ENCODE measurements at regions not wholly inside any gene's neighbourhood (a gene's known extent, or its start where the extent isn't known, plus 50 kb on each side); places are given as distances from the start of the nearest gene placed in this dataset.

GRCh38 chr3:67075295-67075694, 77.2 kb downstream of the KBTBD8 start:
- TF ChIP-seq CTCF (IDR thresholded peaks at IDR 0.05), result no peak
- Mint-ChIP-seq H3K27me3 (ENCODE audit: low read depth in 2 of 2) (peaks cover 11 to 61% of the 10 kb centered on the region in 2 donors), H3K36me3 (no peaks in the 10 kb centered on the region), H3K27ac (no peak overlapping the region), H3K9me3 (peaks cover 0 to 5% of the 10 kb centered on the region in 2 donors), H3K4me1 (no peaks in the 10 kb centered on the region), H3K4me3 (no peak overlapping the region)
- no peak for ATAC-seq
- Histone ChIP-seq H3K4me3 (ENCODE audit: low read length) (no peak overlapping the region), H3K9me3 (ENCODE audit: control insufficient read depth, insufficient read depth, low read length) (peaks cover 2% of the 10 kb centered on the region), H3K36me3 (ENCODE audit: control insufficient read depth, insufficient read depth, low read length) (no peaks in the 10 kb centered on the region), H3K27ac (ENCODE audit: low read length) (no peak overlapping the region), H3K4me1 (ENCODE audit: control insufficient read depth, insufficient read depth, low read length) (no peaks in the 10 kb centered on the region), H3K27me3 (ENCODE audit: control insufficient read depth, insufficient read depth, low read length) (no peaks in the 10 kb centered on the region)
- 75% methylated on average over 2 of the region's 2 CpGs for WGBS (ENCODE audit: insufficient coverage)
- no peak for DNase-seq
- intact Hi-C loops (cut with micrococcal nuclease), result no loop called here

DNA sequence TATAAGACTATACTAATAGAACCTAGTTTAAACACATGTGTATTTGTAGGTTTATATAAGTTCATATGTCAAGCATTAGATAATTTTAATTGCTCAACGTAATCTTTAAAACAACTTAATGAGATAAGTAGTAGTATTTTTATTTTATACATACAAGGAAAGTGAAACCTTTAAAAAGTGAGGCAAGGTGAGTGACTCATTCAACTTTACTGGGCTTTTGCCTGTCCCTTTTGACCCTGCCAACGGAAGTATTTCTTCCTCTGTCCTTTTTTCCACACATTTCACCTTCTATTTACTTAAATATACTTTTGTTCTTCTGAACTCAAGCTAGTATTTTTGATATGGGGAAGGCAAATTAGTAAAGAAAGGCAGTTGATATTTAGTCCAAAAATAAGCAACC, 78.5 kb downstream of the KBTBD8 start:
- peaks cover 0 to 5% of the 10 kb centered on the region in 2 donors for H3K9me3 Mint-ChIP-seq
- no peaks in the 10 kb centered on the region for H3K36me3 Mint-ChIP-seq
- WGBS (ENCODE audit: insufficient coverage), result 83% methylated on average over 1 of the region's 2 CpGs
- Histone ChIP-seq H3K4me1 (ENCODE audit: control insufficient read depth, insufficient read depth, low read length) (no peaks in the 10 kb centered on the region), H3K36me3 (ENCODE audit: control insufficient read depth, insufficient read depth, low read length) (no peaks in the 10 kb centered on the region), H3K9me3 (ENCODE audit: control insufficient read depth, insufficient read depth, low read length) (peaks cover 2% of the 10 kb centered on the region), H3K4me3 (ENCODE audit: low read length) (no peak overlapping the region), H3K27ac (ENCODE audit: low read length) (no peak overlapping the region), H3K27me3 (ENCODE audit: control insufficient read depth, insufficient read depth, low read length) (no peaks in the 10 kb centered on the region)
- no peak for TF ChIP-seq CTCF (IDR thresholded peaks at IDR 0.05)
- ATAC-seq (no peak), DNase-seq (no peak)
- H3K4me1 Mint-ChIP-seq, result no peaks in the 10 kb centered on the region
- no peak overlapping the region for H3K4me3 Mint-ChIP-seq
- H3K27ac Mint-ChIP-seq, result no peak overlapping the region
- intact Hi-C loops (cut with micrococcal nuclease), result no loop called here
- H3K27me3 Mint-ChIP-seq (ENCODE audit: low read depth in 2 of 2), result peaks cover 11 to 52% of the 10 kb centered on the region in 2 donors

GRCh38 chr3:67077656-67078055, 79.5 kb downstream of the KBTBD8 start:
- Mint-ChIP-seq H3K4me3 (no peak overlapping the region), H3K27ac (no peak overlapping the region), H3K4me1 (peaks cover 5 to 6% of the 10 kb centered on the region in 2 donors), H3K9me3 (peaks cover 0 to 5% of the 10 kb centered on the region in 2 donors), H3K36me3 (no peaks in the 10 kb centered on the region), H3K27me3 (ENCODE audit: low read depth in 2 of 2) (peaks cover 11 to 49% of the 10 kb centered on the region in 2 donors)
- no peak overlapping the region for H3K27ac ChIP-seq (ENCODE audit: low read length)
- no peaks in the 10 kb centered on the region for H3K27me3 ChIP-seq (ENCODE audit: control insufficient read depth, insufficient read depth, low read length)
- no peaks in the 10 kb centered on the region for H3K36me3 ChIP-seq (ENCODE audit: control insufficient read depth, insufficient read depth, low read length)
- ATAC-seq (no peak), DNase-seq (no peak)
- H3K4me3 ChIP-seq (ENCODE audit: low read length), result no peak overlapping the region
- intact Hi-C loops (cut with micrococcal nuclease), result no loop called here
- peaks cover 5% of the 10 kb centered on the region for H3K4me1 ChIP-seq (ENCODE audit: control insufficient read depth, insufficient read depth, low read length)
- TF ChIP-seq CTCF (IDR thresholded peaks at IDR 0.05), result no peak
- peaks cover 8% of the 10 kb centered on the region for H3K9me3 ChIP-seq (ENCODE audit: control insufficient read depth, insufficient read depth, low read length)

- peak overlapping the region; percentile 75 to 87 for H3K27ac Mint-ChIP-seq
- peaks cover 42% of the 10 kb centered on the region for H3K36me3 Mint-ChIP-seq
- H3K27me3 Mint-ChIP-seq (ENCODE audit: low read depth in 2 of 2), result peaks cover 19 to 40% of the 10 kb centered on the region in 2 donors
- TF ChIP-seq CTCF (IDR thresholded peaks at IDR 0.05), result no peak
- peaks cover 15% of the 10 kb centered on the region for H3K4me1 ChIP-seq (ENCODE audit: control insufficient read depth, insufficient read depth, low read length)
- no peak for DNase-seq
- intact Hi-C loops (cut with micrococcal nuclease), result no loop called here
- H3K27me3 ChIP-seq (ENCODE audit: control insufficient read depth, insufficient read depth, low read length), result no peaks in the 10 kb centered on the region
- H3K4me3 Mint-ChIP-seq, result peak overlapping the region; percentile 83
- peaks cover 21 to 23% of the 10 kb centered on the region in 2 donors for H3K4me1 Mint-ChIP-seq
- H3K4me3 ChIP-seq (ENCODE audit: low read length), result no peak overlapping the region
- 94% methylated on average over 4 of the region's 4 CpGs for WGBS (ENCODE audit: insufficient coverage)
- H3K9me3 ChIP-seq (ENCODE audit: control insufficient read depth, insufficient read depth, low read length), result peaks cover 22% of the 10 kb centered on the region
- no peak for ATAC-seq
- peak overlapping the region; percentile 65 for H3K27ac ChIP-seq (ENCODE audit: low read length)
- peaks cover 11 to 28% of the 10 kb centered on the region in 2 donors for H3K9me3 Mint-ChIP-seq
- no peaks in the 10 kb centered on the region for H3K36me3 ChIP-seq (ENCODE audit: control insufficient read depth, insufficient read depth, low read length)
These were observed 84.5 kb downstream of the KBTBD8 start for GRCh38 chr3:67082533-67083024.
